Activated gamma-delta T cell treated with Interleukin-2 at 50 U/mL for 16 hours (primary cell): ENCODE measurements at regions not wholly inside any gene's neighbourhood (a gene's known extent, or its start where the extent isn't known, plus 50 kb on each side); places are given as distances from the start of the nearest gene placed in this dataset.
"Not testable (repeated sequence)": the region's sequence is repeated elsewhere in the genome, so short reads cannot be mapped to it uniquely, and the experiment has no call there.

ENCODE experiments used
- DNase-seq: peaks from one replicate; pipeline ENCODE4 v3.0.0-alpha.2; 2020

DNA sequence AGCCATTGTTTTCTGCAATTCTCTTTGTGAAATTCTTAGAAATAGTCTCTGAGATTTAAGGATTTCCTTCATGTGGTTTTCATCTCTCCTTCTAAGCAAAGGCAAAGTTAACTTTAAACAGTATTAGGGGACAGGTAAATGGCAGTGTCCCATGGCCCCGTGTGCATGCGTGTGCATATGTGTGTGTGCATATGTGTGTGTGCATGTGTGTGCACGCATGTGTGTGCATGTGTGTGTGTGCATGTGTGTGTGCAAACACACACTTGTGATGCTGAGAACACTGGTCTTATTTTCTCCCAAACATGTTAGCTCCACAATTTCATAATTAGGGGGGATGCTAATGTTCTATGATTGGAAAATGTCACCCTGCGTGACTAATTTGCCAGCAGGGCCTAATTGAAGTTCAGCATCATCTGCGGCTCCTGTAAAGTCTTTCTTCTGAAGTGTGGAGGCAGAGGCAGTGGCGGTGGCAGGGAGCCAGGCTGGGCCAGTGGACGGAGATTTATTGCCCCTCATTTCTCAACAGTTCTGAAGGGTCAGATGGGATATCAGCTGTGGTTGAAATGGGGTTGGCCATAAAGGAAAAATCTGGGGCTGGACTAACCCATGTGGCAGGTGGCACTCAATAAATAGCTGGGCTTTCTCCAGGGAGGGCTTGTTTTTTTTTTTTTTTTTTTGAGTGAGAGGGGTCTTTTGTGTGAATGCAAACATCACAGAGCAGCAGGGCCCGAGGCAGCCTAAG lies 289.3 kb upstream of the PODXL start:
- no peak for DNase-seq

DNA sequence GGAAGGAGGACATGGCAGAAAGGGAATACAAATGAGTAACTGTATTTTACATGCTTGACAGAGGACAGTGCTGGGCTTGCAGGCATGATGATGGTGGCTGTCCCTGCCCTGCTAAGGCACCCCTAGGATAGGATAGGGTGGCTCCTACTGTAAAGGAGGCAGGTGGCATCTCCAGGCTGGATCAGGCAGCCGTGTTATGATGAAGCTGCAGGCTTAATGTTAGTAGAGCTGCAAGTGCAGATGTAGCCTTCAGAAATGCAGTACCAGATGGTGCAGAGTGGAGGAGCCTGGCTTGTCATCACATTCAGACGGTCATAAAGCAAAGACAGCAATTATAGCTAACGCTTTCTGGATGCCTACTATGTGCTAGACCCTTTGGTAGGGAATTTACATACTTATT lies 287.9 kb upstream of the PODXL start:
- no peak for DNase-seq

DNA sequence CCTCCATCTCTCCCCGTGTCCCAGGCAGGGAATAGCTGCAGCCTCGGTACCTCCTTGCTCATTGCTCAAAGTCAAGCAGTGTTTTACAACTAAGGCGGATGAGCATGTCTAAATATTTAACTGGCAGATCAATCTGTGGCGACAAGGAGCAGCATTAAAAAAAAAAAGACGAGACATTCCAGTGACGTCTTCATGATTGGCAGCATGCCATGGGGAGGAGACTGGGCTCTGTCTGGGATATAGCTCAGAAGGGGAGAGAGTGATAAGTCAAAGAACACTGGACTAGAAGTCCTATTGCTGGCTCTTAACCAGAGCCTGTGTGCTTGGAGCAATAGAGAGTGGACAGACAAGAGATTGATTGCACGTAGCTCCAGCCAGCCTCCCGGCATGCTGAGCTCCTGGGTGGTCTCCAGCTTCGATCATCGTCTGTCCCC lies 287.5 kb upstream of the PODXL start:
- no peak for DNase-seq

DNA sequence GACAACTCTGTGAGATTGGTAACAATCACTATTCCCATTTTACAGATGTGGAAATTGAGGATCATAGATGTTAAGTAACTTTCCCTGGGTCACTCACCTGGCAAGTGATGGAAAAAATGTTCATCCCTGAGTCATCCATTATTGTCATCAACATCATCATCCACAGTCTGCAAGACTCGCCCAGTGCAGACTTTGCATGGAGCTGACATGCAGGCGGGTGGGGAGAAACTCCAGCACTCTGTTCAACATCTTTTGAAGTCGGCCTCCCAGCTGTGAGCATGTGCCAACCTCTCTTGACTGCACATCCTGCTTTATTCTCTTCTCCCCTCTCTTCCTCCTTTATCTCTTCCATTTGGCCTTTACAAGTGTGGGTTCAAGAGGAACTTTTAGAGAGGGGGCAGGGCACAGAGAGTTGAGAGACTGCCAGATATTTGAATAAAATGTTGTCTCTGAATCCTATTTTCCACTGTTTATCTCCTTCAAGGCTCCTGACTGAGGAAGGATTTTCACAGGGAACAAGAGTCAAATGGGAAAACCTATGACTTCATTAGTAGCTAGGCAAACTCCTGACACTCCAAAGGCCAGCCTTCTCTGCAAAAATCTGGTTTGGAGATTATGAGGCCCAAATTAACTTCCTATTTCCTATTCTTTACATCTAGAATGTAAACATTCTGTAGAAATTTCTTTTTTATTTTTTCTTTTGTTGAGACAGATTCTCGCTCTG lies 283.7 kb upstream of the PODXL start:
- DNase-seq = no peak

DNA sequence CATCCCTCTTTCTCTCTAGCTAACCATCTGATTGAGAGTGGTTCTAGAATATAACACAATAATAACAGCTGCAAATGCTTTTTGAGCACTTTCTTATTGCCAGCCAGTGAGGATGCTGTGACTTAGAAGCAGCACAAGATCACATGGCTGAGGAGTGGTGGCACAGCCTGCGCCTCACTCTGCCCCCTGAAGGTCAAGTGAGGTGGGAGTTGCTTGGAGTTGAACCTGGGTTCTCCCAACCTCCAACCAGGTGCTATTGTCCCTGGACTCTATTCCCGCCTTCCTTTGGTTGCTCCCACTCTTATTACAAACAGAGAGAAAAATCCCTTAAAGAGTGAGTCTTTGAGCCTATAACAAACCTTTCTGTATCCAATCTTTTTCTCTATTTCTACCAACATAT lies 280.3 kb upstream of the PODXL start:
- no peak for DNase-seq

DNA sequence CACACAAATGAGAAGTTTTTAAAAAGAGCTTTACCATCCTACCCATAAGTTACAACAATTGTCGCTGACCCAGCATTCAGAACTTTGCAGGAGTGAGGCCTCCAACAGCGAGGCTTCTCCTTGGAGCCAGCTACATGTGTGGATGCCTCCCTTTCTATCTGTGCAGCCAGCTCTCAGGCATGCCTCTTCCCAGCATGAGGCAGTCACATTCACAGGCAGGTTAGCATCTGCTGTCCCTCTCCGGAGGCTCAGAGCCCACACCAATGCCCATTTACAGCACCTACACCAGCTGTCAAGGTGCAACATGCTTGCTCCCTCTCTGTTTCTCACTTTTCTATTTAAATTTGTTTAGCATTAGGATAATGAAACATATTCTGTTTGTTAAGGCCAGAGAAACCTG lies 278.7 kb upstream of the PODXL start:
- no peak for DNase-seq

DNA sequence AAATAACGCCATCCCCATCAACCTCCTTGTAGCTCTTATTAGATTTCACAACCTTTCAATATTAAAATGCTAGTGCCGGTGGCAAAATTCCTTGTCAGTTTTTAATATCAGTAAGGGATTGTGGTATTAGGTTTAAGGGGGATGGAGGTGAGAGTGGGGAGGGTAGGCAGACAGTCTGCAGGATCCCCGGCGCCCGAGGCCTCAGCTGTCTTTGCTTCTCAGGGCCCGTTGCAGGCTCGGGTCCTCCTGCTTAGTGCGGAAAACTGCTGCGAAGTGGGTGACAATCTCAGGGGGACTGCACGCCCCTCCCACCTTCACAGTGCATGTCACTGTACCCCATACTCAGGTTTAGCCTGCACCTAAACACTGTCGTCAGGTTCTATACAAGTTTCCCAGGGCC lies 274.3 kb upstream of the PODXL start:
- no peak for DNase-seq

DNA sequence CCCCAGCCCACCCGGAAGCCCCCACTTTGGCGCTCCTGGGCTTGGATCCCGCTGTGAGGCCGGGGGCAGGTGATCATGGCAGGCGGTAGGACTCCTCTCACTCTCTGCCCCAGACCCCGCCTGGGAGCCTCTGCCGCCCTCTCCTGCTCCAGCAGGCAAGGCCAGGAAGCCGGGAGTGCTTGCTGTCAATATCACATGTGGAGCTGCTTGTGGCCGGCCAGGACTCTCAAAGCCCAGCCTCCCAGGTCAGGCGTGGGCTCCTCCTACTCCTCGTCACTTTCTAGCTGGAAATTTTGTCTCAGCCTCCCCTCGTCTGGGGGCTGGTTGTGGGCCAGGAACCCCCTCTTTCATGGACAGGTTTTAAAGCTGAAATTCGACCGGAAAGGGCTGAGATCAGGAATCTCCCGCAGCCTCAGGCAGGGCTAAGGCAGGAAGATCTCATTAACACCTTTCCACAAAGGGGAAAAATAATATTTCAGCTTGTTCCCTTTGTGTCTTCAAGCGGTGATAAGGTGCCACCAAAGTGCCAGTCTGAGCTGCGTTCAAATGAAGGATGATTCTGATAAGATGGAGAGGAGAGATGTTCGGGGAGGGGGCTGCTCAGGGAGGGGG lies 273.6 kb upstream of the PODXL start:
- no peak for DNase-seq

DNA sequence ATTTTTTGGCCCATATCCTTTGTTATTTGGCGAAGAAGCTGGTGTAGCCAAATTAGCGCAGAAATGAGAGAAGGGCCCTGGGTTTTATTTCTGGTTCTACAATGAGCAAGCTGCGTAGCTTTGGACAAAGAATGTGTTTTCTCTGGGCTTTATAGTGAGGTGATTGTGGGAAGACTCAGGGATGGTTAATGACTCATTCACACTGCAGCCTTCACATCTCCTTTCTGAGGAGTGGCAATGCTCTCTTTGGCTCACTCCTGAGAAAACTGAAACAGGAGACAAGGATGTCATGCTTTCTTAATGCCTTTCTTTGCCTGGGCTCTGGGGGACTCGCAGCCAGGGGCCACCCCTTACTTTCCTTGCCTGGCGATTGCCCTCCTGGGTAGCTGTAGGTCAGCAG lies 271.0 kb upstream of the PODXL start:
- no peak for DNase-seq

DNA sequence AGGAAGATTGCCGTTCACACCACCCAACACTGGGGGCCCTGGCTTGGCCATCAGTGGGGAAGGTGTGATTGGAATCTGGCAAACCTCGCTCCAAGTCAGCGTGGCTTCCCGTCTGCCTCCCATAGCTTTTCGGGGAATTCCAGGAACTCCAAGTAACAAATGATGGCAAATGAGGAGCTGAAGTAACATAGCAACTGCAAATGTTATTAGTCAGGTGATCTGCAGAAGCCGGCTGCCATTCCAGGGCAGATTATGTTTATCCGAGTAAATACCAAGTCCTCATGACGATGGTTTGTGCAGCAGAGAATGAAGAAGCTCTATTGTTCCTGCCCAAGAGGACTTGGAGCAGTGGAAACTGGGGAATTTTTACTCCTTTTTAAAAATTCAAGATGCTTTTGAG lies 270.5 kb upstream of the PODXL start:
- DNase-seq = no peak

DNA sequence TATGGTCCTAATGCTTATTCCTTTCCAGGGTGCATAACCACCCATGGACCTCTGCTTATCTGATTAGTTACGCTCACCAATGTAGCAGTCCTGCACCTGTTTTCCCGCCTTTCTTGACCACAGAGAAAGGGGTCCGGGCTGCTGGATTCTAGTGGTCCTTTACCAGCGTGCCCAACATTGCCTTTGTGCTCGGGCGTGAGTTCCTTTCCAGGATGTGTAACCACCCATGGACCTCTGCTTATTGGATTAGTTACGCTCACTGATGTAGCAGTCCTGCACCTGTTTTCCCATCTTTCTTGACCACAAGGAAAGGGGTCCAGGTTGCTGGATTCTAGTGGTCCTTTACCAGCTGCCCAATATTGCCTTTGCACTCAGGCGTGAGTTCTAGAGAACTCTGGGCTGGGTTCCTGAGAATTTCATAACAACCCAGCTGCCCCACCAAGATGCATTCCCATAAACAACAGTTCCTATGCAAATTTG lies 267.6 kb upstream of the PODXL start:
- not testable (repeated sequence) for DNase-seq

DNA sequence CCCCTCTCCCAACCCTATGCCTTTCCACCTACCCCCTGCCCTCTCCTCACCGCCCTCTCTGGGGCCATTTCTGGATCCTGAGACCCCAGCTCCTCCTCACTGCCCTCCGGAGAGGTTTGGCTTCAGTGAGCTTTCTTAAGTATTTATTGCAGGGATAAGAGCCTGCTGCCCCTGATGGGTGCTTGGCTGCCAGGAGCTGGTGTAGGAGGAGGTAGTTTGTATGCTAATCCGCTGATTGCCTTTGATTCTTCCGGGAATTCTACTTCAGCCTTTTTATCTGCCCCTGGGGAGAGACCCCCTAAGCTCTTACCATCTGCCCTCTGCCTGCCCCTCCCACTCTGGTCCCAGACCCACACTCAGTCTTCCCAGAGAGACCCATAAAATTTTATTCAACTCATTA lies 263.5 kb upstream of the PODXL start:
- no peak for DNase-seq

DNA sequence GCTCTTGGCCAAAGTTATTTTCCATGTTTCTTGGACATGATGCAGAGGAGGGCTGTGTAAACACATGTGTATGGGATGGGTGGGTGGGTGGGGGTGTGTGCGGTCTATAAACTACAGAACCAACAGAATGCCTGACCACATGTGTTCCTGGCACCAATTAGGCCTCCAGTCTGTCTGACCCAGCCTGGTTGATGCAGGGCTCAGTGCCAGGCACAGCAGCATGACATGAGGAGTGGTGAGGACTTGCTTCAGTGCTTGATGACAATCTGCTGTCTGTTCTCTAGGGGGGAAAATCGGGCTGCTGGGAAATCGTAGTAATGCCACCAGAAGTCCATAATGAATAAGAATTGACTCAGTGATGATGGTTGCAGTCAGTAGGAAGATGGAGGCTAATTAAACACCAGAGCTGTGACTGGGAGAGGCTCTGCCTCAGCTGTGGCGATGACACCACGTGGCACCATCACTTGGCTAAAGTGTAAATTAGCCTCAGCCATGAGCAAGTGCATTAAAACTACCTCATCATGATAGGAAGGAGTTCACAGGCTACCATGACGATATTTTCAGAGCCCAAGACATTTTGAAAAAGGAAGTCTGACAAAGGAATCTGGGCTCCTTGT lies 260.1 kb upstream of the PODXL start:
- DNase-seq = no peak

DNA sequence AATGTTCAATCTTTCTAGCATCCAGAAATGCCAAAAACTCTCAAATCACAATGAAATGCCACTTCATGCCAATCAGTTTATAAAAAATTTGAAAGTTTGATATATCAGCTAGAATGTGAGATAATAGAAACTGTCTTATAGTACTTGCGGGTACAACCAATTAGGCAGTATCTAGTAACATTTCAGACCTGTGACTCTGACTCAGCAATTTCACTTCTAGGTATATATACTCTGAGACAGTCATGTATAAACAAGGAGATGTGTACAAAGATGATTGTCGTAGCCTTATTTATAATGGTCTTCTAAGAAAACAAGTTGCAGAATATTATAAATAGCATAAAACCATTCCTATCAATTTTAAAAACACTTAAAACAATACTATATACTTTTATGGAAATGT lies 252.3 kb upstream of the PODXL start:
- DNase-seq = no peak

DNA sequence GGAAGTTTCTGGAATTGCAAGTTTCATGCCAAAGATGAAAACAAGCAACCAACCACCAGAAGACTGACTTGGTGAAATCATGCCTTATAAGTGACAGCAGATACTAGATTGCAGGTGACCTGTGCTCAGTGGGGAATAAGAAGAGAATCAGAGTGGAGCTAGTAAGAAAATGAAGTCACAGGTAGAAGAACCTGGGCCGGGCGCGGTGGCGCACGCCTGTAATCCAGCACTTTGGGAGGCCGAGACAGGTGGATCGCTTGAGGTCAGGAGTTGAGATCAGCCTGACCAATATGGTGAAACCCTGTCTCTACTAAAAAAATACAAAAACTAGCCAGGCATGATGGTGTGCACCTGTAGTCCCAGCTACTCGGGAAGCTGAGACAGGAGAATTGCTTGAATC lies 251.7 kb upstream of the PODXL start:
- DNase-seq = not testable (repeated sequence)

DNA sequence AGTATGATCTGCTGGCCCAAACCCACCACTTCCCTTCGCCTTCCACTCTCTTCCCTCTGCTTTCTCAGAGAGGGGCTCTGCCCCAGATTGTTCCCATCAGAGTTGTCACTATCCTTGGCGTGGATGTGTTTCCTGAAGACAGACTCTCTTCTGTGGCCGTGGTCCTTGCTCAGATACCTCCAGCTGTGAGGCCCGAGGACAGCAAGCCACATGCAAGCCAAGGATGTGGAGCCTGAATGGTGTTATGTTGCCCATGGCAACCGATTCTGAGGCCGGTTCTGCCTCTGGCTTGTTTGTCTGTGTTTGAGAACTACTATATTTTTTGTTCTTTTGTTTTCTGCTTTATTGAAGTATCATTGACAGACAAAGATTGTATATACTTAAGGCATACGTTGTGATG lies 247.4 kb upstream of the PODXL start:
- DNase-seq = no peak

DNA sequence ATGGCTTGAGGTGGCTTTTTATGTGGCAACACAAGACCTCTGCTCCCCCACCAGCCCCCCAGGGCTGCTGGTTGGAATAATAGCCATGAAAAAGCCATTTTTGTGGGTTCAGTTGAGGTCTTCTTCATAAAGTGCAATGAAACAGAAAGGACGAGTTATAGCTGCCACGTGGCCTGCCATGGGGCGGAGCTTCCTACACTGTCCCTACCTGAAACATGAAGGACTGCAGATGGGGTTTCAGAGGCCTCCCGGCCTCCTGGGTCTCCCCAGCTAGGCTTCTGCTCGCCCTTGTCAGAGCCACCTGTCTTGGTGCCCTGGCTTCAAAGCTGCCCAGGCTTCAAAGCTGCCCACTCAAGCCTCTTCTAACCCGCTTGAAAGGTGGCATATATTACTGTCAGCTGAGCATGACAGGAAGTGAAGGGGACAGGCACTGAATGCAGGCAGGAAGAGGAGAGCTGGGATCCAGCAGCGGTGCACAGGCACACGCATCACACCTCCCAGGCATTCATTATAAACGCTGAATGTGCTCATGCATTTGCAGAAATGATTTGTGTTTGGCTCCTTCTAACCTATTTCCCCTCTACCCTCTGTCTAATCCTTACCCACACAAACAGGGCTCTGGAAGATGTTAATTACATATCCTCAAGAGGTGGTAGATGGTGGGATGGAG lies 245.9 kb upstream of the PODXL start:
- no peak for DNase-seq

DNA sequence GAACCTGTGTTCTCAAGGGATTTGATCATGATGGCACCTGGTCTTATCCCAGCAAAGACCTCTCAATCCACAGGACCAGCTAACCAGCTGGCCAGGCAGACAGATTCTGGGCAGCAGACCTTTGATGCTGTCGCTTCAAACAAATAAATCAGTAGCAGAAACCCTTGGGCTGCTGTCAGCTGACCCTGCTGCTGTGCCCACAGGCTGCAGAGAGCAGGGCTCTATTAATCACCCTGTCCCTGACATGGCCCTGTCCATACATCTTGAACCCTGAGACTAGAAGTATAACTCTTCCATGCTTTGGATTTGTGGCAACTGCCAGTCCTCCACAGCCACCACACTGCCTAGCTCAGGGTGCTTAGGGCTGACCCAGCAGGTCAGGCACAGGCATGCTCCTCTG lies 244.1 kb upstream of the PODXL start:
- no peak for DNase-seq

DNA sequence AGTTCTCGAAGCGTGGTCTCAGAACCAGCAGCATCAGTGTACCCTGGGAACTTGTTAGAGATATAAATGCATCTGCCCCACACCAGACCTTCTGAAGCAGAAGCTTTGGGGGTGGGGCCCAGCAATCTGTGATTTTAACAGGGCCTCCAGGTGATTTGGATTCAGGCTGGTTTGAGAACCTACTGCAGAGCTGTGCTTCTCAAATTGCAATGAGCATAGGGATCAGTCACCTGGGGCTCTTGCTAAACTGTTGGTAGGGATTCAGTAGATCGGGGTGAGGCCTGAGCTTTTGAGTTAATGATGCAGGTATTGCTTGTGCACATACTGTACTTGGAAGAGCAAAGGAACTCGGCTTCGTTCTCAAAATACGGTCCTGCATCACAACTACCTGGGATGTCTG lies 243.6 kb upstream of the PODXL start:
- DNase-seq = no peak

DNA sequence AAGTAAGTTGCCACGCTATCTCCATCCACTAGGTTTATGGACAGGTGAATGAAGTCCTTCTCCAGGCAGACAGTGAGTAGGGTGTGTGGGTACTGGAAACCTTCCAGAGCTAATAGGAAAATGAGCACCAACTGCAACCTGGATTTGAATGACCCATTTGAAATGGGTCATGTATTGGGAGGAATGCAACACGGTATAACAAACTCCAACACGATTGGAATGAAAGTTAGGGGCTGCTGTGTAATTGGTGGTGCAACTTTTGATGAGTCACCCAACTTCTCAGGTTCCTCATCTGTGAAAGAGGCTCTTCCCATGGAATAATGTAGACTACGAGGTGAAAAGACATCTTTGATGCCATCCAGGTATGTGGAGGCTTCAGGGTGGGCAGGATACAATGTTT lies 241.4 kb upstream of the PODXL start:
- DNase-seq = no peak

DNA sequence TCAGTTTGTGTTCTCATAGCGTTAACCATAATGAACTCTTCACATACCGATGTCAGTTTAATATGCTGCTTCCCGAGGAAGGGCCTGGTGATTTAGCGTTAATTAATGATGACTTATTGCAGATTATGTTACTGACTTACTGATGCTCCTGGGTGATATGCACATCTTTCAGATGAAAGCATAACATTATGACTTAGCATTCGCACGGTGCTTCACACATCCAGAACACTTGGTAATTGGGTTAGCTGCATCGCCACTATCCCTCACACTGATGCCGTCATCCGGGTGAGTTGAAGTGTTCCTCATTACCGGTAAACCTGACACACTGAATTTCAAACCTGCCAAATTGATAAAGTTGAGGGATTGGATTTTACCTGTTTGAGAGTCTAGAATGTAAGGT lies 239.0 kb upstream of the PODXL start:
- no peak for DNase-seq

DNA sequence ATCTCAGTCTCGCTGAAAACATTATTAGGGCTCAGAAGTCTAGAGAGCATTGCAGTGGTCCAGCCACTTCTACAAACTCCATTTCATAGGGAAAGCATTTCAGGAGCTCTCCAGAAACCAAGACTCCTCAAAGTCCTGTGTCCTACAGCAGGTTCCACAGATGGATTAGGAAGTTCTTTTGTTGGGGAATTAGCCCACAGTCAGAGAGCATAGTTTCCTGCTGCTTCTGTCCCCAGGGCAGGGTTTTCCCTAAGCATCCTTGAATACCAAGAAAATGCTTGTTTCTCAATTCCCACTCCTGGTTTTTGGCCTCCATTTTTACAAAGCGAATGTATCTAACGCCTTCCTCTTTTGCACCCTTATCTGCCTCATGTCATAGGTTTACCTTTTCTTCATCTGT lies 235.9 kb upstream of the PODXL start:
- no peak for DNase-seq

DNA sequence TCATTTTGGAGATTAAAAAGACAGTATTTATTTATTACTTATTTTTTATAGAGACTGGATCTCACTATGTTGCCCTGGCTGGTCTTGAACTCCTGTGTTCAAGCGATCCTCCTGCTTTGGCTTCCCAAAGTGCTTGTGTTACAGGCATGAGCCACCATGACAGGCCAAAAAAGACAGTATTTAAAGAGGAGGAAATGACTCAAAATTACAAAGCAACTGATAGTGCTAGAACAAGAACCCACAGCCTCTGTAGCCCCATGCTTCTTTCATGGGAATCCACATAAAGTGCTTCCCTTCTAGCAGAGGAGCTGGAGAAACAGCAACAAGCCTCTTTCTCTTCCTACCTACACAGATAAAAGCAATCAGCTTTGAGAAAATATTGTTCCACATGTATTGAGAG lies 230.7 kb upstream of the PODXL start:
- no peak for DNase-seq
